Activated CD8-positive, alpha-beta T cell treated with anti-CD3 and anti-CD28 coated beads for 36 hours (primary cell): ENCODE measurements at regions not wholly inside any gene's neighbourhood (a gene's known extent, or its start where the extent isn't known, plus 50 kb on each side); places are given as distances from the start of the nearest gene placed in this dataset.
"Not testable (repeated sequence)": the region's sequence is repeated elsewhere in the genome, so short reads cannot be mapped to it uniquely, and the experiment has no call there.

Experiments used
- ATAC-seq: fragments of 200-7000 bp; cut with Tn5 transposase; one replicate; pipeline ENCODE4 v1.10.0; 2021; ENCODE audit warnings: mild to moderate bottlenecking, moderate library complexity
- CTCF ChIA-PET: fragments of 350-600 bp; sonication (Branson Sonifier 250); formaldehyde crosslinking; loops from one replicate; lab custom pipeline; 2021; ENCODE audit warnings: antibody characterized with exemption; lab: Charles Lee
- POLR2A ChIA-PET: fragments of 350-600 bp; sonication (Branson Sonifier 250); formaldehyde crosslinking; loops from one replicate; lab custom pipeline; 2021; ENCODE audit warnings: antibody characterized with exemption; lab: Charles Lee
- DNase-seq: peaks from one replicate; pipeline ENCODE4 v3.0.0-alpha.2; 2020
- H3K27ac Mint-ChIP-seq: one replicate; pipeline ENCODE4 v1.8.0; 2021; ENCODE audit warnings: mild to moderate bottlenecking, mixed read lengths
- H3K27me3 Mint-ChIP-seq: one replicate; pipeline ENCODE4 v1.8.0; 2021; ENCODE audit warnings: mixed read lengths
- H3K36me3 Mint-ChIP-seq: one replicate; pipeline ENCODE4 v1.8.0; 2021; ENCODE audit warnings: low read depth, mixed read lengths
- H3K4me1 Mint-ChIP-seq: one replicate; pipeline ENCODE4 v1.8.0; 2021; ENCODE audit warnings: low read depth, mixed read lengths
- H3K4me3 Mint-ChIP-seq: one replicate; pipeline ENCODE4 v1.8.0; 2021; ENCODE audit warnings: mild to moderate bottlenecking, moderate library complexity, mixed read lengths
- H3K9me3 Mint-ChIP-seq: one replicate; pipeline ENCODE4 v1.8.0; 2021; ENCODE audit warnings: mixed read lengths
- CTCF ChIP-seq: fragments of 200-600 bp; IDR thresholded peaks from one replicate; pipeline ENCODE4 v1.8.0; 2022; ENCODE audit warnings: antibody characterized with exemption, mild to moderate bottlenecking
- intact Hi-C: fragments of 100-400 bp; cut with micrococcal nuclease; formaldehyde crosslinking; loops from one replicate; pipeline ENCODE4 v1.10.0; 2022

- intact Hi-C loops: no loop called here
- no peak for ATAC-seq
- no peak overlapping the region for H3K27ac Mint-ChIP-seq
Observed at GRCh38 chrX:44785652-44786051, 58.2 kb upstream of the DUSP21 start.

GRCh38 chrX:44784241-44784640, 59.6 kb upstream of the DUSP21 start:
- CTCF ChIA-PET: no interaction called here
- ATAC-seq (no peak), DNase-seq (no peak)
- H3K36me3 Mint-ChIP-seq: no peaks in the 10 kb centered on the region
- H3K27ac Mint-ChIP-seq: no peak overlapping the region
- no peaks in the 10 kb centered on the region for H3K9me3 Mint-ChIP-seq
- intact Hi-C loops: no loop called here
- no peaks in the 10 kb centered on the region for H3K4me1 Mint-ChIP-seq
- no peak for TF ChIP-seq CTCF
- H3K4me3 Mint-ChIP-seq: no peak overlapping the region
- H3K27me3 Mint-ChIP-seq: no peaks in the 10 kb centered on the region
- POLR2A ChIA-PET: no interaction called here

More at GRCh38 chrX:44785652-44786051, 58.2 kb upstream of the DUSP21 start:
- Mint-ChIP-seq H3K36me3 (no peaks in the 10 kb centered on the region), H3K27me3 (no peaks in the 10 kb centered on the region), H3K4me1 (no peaks in the 10 kb centered on the region), H3K4me3 (no peak overlapping the region), H3K9me3 (no peaks in the 10 kb centered on the region)
- CTCF ChIA-PET: no interaction called here
- no peak for TF ChIP-seq CTCF
- DNase-seq: no peak
- POLR2A ChIA-PET: no interaction called here

GRCh38 chrX:44778254-44778653, 65.6 kb upstream of the DUSP21 start:
- intact Hi-C loops: no loop called here
- DNase-seq (no peak), ATAC-seq (no peak)
- Mint-ChIP-seq H3K27ac (no peak overlapping the region), H3K36me3 (no peaks in the 10 kb centered on the region), H3K9me3 (no peaks in the 10 kb centered on the region), H3K4me3 (no peak overlapping the region), H3K27me3 (no peaks in the 10 kb centered on the region), H3K4me1 (no peaks in the 10 kb centered on the region)
- no peak for TF ChIP-seq CTCF
- ChIA-PET POLR2A (no interaction called here), CTCF (no interaction called here)

- TF ChIP-seq CTCF: no peak
- no peak overlapping the region for H3K27ac Mint-ChIP-seq
- POLR2A ChIA-PET: no interaction called here
Observed at GRCh38 chrX:44775726-44776125, 68.1 kb upstream of the DUSP21 start.

GRCh38 chrX:44774066-44774465, 69.8 kb upstream of the DUSP21 start:
- H3K36me3 Mint-ChIP-seq, DNase-seq, H3K27me3 Mint-ChIP-seq, H3K9me3 Mint-ChIP-seq, intact Hi-C loops, POLR2A ChIA-PET, H3K4me3 Mint-ChIP-seq, H3K27ac Mint-ChIP-seq, H3K4me1 Mint-ChIP-seq, ATAC-seq, CTCF ChIA-PET: not testable (repeated sequence)

More at GRCh38 chrX:44775726-44776125, 68.1 kb upstream of the DUSP21 start:
- no peaks in the 10 kb centered on the region for H3K9me3 Mint-ChIP-seq
- H3K27me3 Mint-ChIP-seq: no peaks in the 10 kb centered on the region
- no peak for ATAC-seq
- H3K4me3 Mint-ChIP-seq: no peak overlapping the region
- H3K36me3 Mint-ChIP-seq: no peaks in the 10 kb centered on the region
- DNase-seq: no peak
- CTCF ChIA-PET: no interaction called here
- intact Hi-C loops: no loop called here
- no peaks in the 10 kb centered on the region for H3K4me1 Mint-ChIP-seq

GRCh38 chrX:44770121-44770520, 73.7 kb upstream of the DUSP21 start:
- Mint-ChIP-seq H3K27ac (no peak overlapping the region), H3K36me3 (no peaks in the 10 kb centered on the region), H3K9me3 (no peaks in the 10 kb centered on the region), H3K27me3 (no peaks in the 10 kb centered on the region), H3K4me1 (no peaks in the 10 kb centered on the region), H3K4me3 (no peak overlapping the region)
- ATAC-seq: no peak
- TF ChIP-seq CTCF: no peak
- POLR2A ChIA-PET: no interaction called here
- no peak for DNase-seq
- intact Hi-C loops: no loop called here
- CTCF ChIA-PET: no interaction called here
